Astrocyte (in vitro differentiated cells and primary cell): ENCODE measurements at regions not wholly inside any gene's neighbourhood (a gene's known extent, or its start where the extent isn't known, plus 50 kb on each side); places are given as distances from the start of the nearest gene placed in this dataset.

Source experiments
- DNase-seq: peaks from one replicate; pipeline ENCODE4 v3.0.0-alpha.2; 2010; ENCODE audit warnings: low read depth
- FAIRE-seq: peaks from 2 replicates; lab custom pipeline; 2011; peaks lifted over from hg19 to GRCh38; lab: Jason Lieb, UNC
- H2AFZ ChIP-seq: 2 replicates; pipeline ENCODE4 v1.6.0; 2012; ENCODE audit warnings: low read depth, low read length, inconsistent platforms
- H3K27ac ChIP-seq: 2 replicates; pipeline ENCODE4 v1.5.1; 2011; ENCODE audit warnings: low read depth, low read length, inconsistent platforms
- H3K27me3 ChIP-seq: 2 replicates; pipeline ENCODE4 v1.6.0; 2011; ENCODE audit warnings: low read length, inconsistent platforms; ENCODE audit not compliant: insufficient read depth
- H3K36me3 ChIP-seq: 2 replicates; pipeline ENCODE4 v1.5.1; 2011; ENCODE audit warnings: low read length, inconsistent platforms; ENCODE audit not compliant: insufficient read depth
- H3K4me1 ChIP-seq: 2 replicates; pipeline ENCODE4 v1.5.1; 2011; ENCODE audit warnings: low read length, inconsistent platforms; ENCODE audit not compliant: insufficient read depth
- H3K4me2 ChIP-seq: 2 replicates; pipeline ENCODE4 v1.6.0; 2012; ENCODE audit warnings: low read length, inconsistent platforms
- H3K4me3 ChIP-seq: 2 replicates; pipeline ENCODE4 v1.5.1; 2011; ENCODE audit warnings: low read depth, mild to moderate bottlenecking, low read length, inconsistent platforms; ENCODE audit not compliant: insufficient read depth
- H3K79me2 ChIP-seq: 2 replicates; pipeline ENCODE4 v1.6.0; 2012; ENCODE audit warnings: mild to moderate bottlenecking, low read length, inconsistent platforms; ENCODE audit not compliant: insufficient read depth
- H3K9ac ChIP-seq: 2 replicates; pipeline ENCODE4 v1.6.0; 2012; ENCODE audit warnings: mild to moderate bottlenecking, low read length, inconsistent platforms
- H3K9me3 ChIP-seq: 2 replicates; pipeline ENCODE4 v1.5.1; 2012; ENCODE audit warnings: low read depth, mild to moderate bottlenecking, low read length, inconsistent platforms; ENCODE audit not compliant: insufficient read depth
- H4K20me1 ChIP-seq: 2 replicates; pipeline ENCODE4 v1.6.0; 2012; ENCODE audit warnings: low read length, inconsistent platforms; ENCODE audit not compliant: insufficient read depth
- H3K27ac Mint-ChIP-seq: one replicate; pipeline ENCODE4 v1.8.0; 2021; ENCODE audit warnings: mild to moderate bottlenecking, mixed read lengths; ENCODE audit not compliant: unreplicated experiment
- H3K27me3 Mint-ChIP-seq: one replicate; pipeline ENCODE4 v1.8.0; 2021; ENCODE audit warnings: low read depth, mixed read lengths; ENCODE audit not compliant: unreplicated experiment
- H3K36me3 Mint-ChIP-seq: one replicate; pipeline ENCODE4 v1.8.0; 2021; ENCODE audit warnings: low read depth, mixed read lengths; ENCODE audit not compliant: unreplicated experiment
- H3K4me1 Mint-ChIP-seq: one replicate; pipeline ENCODE4 v1.8.0; 2021; ENCODE audit warnings: low read depth, mixed read lengths; ENCODE audit not compliant: unreplicated experiment
- H3K4me3 Mint-ChIP-seq: one replicate; pipeline ENCODE4 v1.8.0; 2021; ENCODE audit warnings: mild to moderate bottlenecking, moderate library complexity, mixed read lengths; ENCODE audit not compliant: unreplicated experiment
- H3K9me3 Mint-ChIP-seq: one replicate; pipeline ENCODE4 v1.8.0; 2021; ENCODE audit warnings: mild to moderate bottlenecking, mixed read lengths; ENCODE audit not compliant: unreplicated experiment
- EZH2 ChIP-seq: IDR thresholded peaks from 2 replicates; pipeline ENCODE4 v1.6.1; 2012; ENCODE audit warnings: mild to moderate bottlenecking, low read length, inconsistent platforms; ENCODE audit not compliant: insufficient read depth
- TF ChIP-seq, protein P1 (sequence below): IDR thresholded peaks from 2 replicates; pipeline ENCODE4 v1.5.1; 2011; ENCODE audit warnings: low read depth, mild to moderate bottlenecking, inconsistent platforms, low read length, moderate library complexity; ENCODE audit not compliant: insufficient read depth

DNA sequence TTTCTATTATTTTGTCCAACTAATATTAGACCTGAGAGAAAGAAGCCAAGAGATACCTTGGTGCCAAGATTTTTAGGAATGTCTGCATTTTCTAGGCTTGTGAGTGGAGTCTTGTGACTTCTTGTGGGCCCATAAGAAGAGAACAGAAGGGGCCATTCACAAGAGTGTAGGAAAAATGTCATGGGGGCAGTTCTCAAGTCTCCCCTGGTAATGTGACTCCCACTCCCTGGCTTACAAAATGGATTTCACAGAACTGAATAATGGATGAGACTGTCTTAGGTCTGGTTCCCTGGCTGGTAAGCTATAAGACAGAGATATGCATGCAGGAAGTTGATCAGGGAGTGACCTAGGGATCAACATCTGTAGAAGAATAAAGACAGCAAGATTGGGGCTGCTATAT, 181.3 kb downstream of the CBLN1 start:
- H3K27ac ChIP-seq: no peak overlapping the region
- H3K27me3 ChIP-seq: no peaks in the 10 kb centered on the region
- H4K20me1 ChIP-seq: no peaks in the 10 kb centered on the region
- no peak overlapping the region for H2AFZ ChIP-seq
- no peaks in the 10 kb centered on the region for H3K36me3 ChIP-seq
- H3K36me3 Mint-ChIP-seq: no peaks in the 10 kb centered on the region
- no peak overlapping the region for H3K4me3 ChIP-seq
- no peak overlapping the region for H3K9ac ChIP-seq
- H3K9me3 ChIP-seq: no peaks in the 10 kb centered on the region
- peaks cover 4% of the 10 kb centered on the region for H3K9me3 Mint-ChIP-seq
- no peaks in the 10 kb centered on the region for H3K4me1 Mint-ChIP-seq
- no peak overlapping the region for H3K4me2 ChIP-seq
- H3K27ac Mint-ChIP-seq: no peak overlapping the region
- FAIRE-seq (no peak), DNase-seq (no peak)
- no peak overlapping the region for H3K4me3 Mint-ChIP-seq
- no peaks in the 10 kb centered on the region for H3K4me1 ChIP-seq
- peaks cover 3% of the 10 kb centered on the region for H3K27me3 Mint-ChIP-seq
- H3K79me2 ChIP-seq: no peaks in the 10 kb centered on the region
- TF ChIP-seq EZH2: no peak
- TF ChIP-seq, protein P1, sequence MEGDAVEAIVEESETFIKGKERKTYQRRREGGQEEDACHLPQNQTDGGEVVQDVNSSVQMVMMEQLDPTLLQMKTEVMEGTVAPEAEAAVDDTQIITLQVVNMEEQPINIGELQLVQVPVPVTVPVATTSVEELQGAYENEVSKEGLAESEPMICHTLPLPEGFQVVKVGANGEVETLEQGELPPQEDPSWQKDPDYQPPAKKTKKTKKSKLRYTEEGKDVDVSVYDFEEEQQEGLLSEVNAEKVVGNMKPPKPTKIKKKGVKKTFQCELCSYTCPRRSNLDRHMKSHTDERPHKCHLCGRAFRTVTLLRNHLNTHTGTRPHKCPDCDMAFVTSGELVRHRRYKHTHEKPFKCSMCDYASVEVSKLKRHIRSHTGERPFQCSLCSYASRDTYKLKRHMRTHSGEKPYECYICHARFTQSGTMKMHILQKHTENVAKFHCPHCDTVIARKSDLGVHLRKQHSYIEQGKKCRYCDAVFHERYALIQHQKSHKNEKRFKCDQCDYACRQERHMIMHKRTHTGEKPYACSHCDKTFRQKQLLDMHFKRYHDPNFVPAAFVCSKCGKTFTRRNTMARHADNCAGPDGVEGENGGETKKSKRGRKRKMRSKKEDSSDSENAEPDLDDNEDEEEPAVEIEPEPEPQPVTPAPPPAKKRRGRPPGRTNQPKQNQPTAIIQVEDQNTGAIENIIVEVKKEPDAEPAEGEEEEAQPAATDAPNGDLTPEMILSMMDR: no peak

DNA sequence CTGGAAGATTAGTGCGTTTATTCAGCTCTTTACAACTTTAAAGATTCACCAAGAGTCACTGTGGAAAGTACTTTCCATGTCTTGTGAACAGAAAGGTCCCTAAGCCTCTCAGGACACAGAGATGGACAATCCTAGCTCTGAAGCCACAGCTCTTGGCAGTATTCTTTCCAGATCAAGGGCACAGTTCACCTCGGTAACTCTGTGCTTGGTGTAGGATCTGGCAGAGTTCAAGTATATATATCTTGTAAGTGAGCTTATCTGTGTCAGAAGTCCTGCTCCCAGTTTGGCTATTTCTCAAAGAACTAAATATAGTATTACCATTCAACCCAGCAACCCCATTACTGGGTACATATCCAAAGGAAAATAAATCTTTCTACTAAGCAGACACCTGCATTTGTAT, 183.7 kb downstream of the CBLN1 start:
- Histone ChIP-seq H3K9me3 (no peaks in the 10 kb centered on the region), H3K4me3 (no peak overlapping the region), H4K20me1 (no peaks in the 10 kb centered on the region), H3K4me2 (no peak overlapping the region), H3K4me1 (no peaks in the 10 kb centered on the region), H3K27me3 (no peaks in the 10 kb centered on the region), H3K79me2 (no peaks in the 10 kb centered on the region), H3K9ac (no peak overlapping the region), H3K27ac (no peak overlapping the region), H2AFZ (no peak overlapping the region), H3K36me3 (no peaks in the 10 kb centered on the region)
- FAIRE-seq (no peak), DNase-seq (no peak)
- Mint-ChIP-seq H3K9me3 (peaks cover 4% of the 10 kb centered on the region), H3K4me3 (no peak overlapping the region), H3K27ac (no peak overlapping the region), H3K27me3 (peaks cover 7% of the 10 kb centered on the region), H3K4me1 (no peaks in the 10 kb centered on the region), H3K36me3 (no peaks in the 10 kb centered on the region)
- TF ChIP-seq, protein P1: no peak
- TF ChIP-seq EZH2: no peak

DNA sequence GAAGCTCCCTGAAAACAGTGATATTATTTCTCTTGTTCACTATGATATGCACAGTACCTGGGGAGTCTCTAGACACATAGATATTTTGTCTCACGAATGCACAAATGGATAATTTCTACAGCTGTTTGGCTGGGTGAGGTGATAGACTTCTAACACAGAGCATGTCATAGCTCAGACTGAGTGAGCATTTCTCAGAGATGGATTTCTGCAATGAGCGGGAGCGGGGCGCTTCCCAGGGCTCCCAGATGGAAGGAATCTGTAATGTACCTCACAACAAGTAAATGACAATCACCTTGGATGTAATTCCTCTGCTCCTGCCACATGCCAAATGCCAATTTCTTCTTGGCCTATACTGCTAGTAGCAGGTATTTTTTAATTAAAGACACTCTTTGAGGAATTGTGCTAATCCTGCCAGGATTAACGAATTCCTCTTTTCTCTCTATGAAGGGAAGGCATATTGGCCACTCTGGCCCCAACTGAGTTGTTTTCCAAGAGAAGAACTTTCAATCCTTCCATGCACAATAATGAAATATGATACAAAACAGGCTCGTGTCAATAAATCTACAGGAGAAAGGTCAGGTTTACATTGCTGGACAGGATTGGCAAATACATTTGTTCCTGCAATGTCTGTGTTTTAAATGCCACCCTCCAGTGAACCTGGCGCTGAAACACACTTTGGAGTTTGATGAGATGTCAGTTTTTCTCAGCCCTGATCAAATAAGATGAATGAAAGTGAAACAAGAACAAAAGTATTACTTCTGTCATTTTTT, 185.3 kb downstream of the CBLN1 start:
- H2AFZ ChIP-seq: no peak overlapping the region
- Mint-ChIP-seq H3K27ac (no peak overlapping the region), H3K4me1 (no peaks in the 10 kb centered on the region), H3K27me3 (peaks cover 7% of the 10 kb centered on the region), H3K4me3 (no peak overlapping the region), H3K36me3 (no peaks in the 10 kb centered on the region), H3K9me3 (peaks cover 2% of the 10 kb centered on the region)
- no peaks in the 10 kb centered on the region for H3K79me2 ChIP-seq
- no peaks in the 10 kb centered on the region for H4K20me1 ChIP-seq
- no peak overlapping the region for H3K9ac ChIP-seq
- no peaks in the 10 kb centered on the region for H3K27me3 ChIP-seq
- H3K36me3 ChIP-seq: no peaks in the 10 kb centered on the region
- no peak for FAIRE-seq
- no peak for DNase-seq
- no peak overlapping the region for H3K27ac ChIP-seq
- no peak overlapping the region for H3K4me3 ChIP-seq
- no peaks in the 10 kb centered on the region for H3K9me3 ChIP-seq
- no peak overlapping the region for H3K4me2 ChIP-seq
- H3K4me1 ChIP-seq: no peaks in the 10 kb centered on the region
- TF ChIP-seq EZH2: no peak
- TF ChIP-seq, protein P1: no peak
